Keratinocyte (primary cell): ENCODE measurements at regions not wholly inside any gene's neighbourhood (a gene's known extent, or its start where the extent isn't known, plus 50 kb on each side); places are given as distances from the start of the nearest gene placed in this dataset.

Source experiments
- DNase-seq: peaks from one replicate; pipeline ENCODE4 v3.0.0-alpha.2; 2011; ENCODE audit warnings: low read depth, missing footprints, low spot score
- FAIRE-seq: peaks from 2 replicates; lab custom pipeline; 2011; peaks lifted over from hg19 to GRCh38; lab: Jason Lieb, UNC
- H2AFZ ChIP-seq: 2 replicates; pipeline ENCODE4 v1.6.0; 2012; ENCODE audit warnings: low read length, control low read depth, inconsistent platforms; ENCODE audit not compliant: control insufficient read depth
- H3K27ac ChIP-seq: 2 replicates; pipeline ENCODE4 v1.5.1; 2011; ENCODE audit warnings: low read length; ENCODE audit not compliant: control insufficient read depth, insufficient read depth
- H3K27me3 ChIP-seq: 3 replicates; pipeline ENCODE4 v1.6.0; 2011; ENCODE audit warnings: low read length; ENCODE audit not compliant: control insufficient read depth, insufficient read depth; ENCODE audit errors: extremely low read depth
- H3K36me3 ChIP-seq, 2 experiments: 2 replicates in 1 of 2; 3 replicates in 1 of 2; pipeline ENCODE4 v1.5.1; 2011; ENCODE audit warnings: low read length in 2 of 2, mild to moderate bottlenecking in 1 of 2; ENCODE audit not compliant: control insufficient read depth in 2 of 2, insufficient read depth in 2 of 2; ENCODE audit errors: extremely low read depth in 1 of 2
- H3K4me1 ChIP-seq: 3 replicates; pipeline ENCODE4 v1.5.1; 2011; ENCODE audit warnings: low read length; ENCODE audit not compliant: control insufficient read depth, insufficient read depth; ENCODE audit errors: extremely low read depth
- H3K4me2 ChIP-seq: 3 replicates; pipeline ENCODE4 v1.6.0; 2011; ENCODE audit warnings: low read depth, low read length; ENCODE audit not compliant: control insufficient read depth, insufficient read depth; ENCODE audit errors: extremely low read depth
- H3K4me3 ChIP-seq, 3 experiments: fragments of 200-600 bp in 1 of 3; sonication (generic) in 1 of 3; 2 replicates in 2 of 3; 3 replicates in 1 of 3; pipeline ENCODE4 v1.5.1; 2011 to 2016; ENCODE audit warnings: low read length in 3 of 3, mild to moderate bottlenecking in 3 of 3, control low read depth in 2 of 3, inconsistent platforms in 1 of 3, low read depth in 1 of 3, mixed read lengths in 1 of 3, mixed run types in 1 of 3, moderate library complexity in 1 of 3; ENCODE audit not compliant: control insufficient read depth in 2 of 3, insufficient read depth in 2 of 3; ENCODE audit errors: extremely low read depth in 1 of 3
- H3K79me2 ChIP-seq: 2 replicates; pipeline ENCODE4 v1.6.0; 2012; ENCODE audit warnings: low read length; ENCODE audit not compliant: control insufficient read depth, insufficient read depth
- H3K9ac ChIP-seq: 3 replicates; pipeline ENCODE4 v1.6.0; 2011; ENCODE audit warnings: low read length; ENCODE audit not compliant: control insufficient read depth, insufficient read depth; ENCODE audit errors: extremely low read depth
- H3K9me1 ChIP-seq: 3 replicates; pipeline ENCODE4 v1.6.0; 2011; ENCODE audit warnings: low read length; ENCODE audit not compliant: control insufficient read depth, insufficient read depth; ENCODE audit errors: extremely low read depth
- H3K9me3 ChIP-seq: 2 replicates; pipeline ENCODE4 v1.5.1; 2012; ENCODE audit warnings: low read depth, low read length; ENCODE audit not compliant: control insufficient read depth
- H4K20me1 ChIP-seq: 3 replicates; pipeline ENCODE4 v1.6.0; 2011; ENCODE audit warnings: low read length; ENCODE audit not compliant: control insufficient read depth, insufficient read depth; ENCODE audit errors: extremely low read depth
- CTCF ChIP-seq, 3 experiments: IDR thresholded peaks in 1 of 3; conservative IDR thresholded peaks in 1 of 3; optimal IDR thresholded peaks in 1 of 3; 2 replicates in 2 of 3; 3 replicates in 1 of 3; pipeline versions ENCODE3 to v1.5.1; 2011; ENCODE audit warnings: low read length in 3 of 3, mild to moderate bottlenecking in 3 of 3, moderate library complexity in 2 of 3, control low read depth in 1 of 3, inconsistent platforms in 1 of 3; ENCODE audit not compliant: insufficient read depth in 2 of 3; ENCODE audit errors: extremely low read depth in 1 of 3
- EZH2 ChIP-seq: IDR thresholded peaks from one replicate; pipeline ENCODE4 v1.6.1; 2012; ENCODE audit warnings: inconsistent platforms, mild to moderate bottlenecking, low read length, moderate library complexity
- dilution Hi-C: fragments of 300-500 bp; cut with MboI; formaldehyde crosslinking; loops from one replicate; pipeline ENCODE4 v1.7.0; 2020; ENCODE audit warnings: low sequenced_read_pairs; ENCODE audit not compliant: extremely low pct_ligation_motif_present

- dilution Hi-C loops, result no loop called here
- no peak overlapping the region for H3K27ac ChIP-seq
- FAIRE-seq, result no peak
Measured at GRCh38 chr6:11396860-11397259, 140.7 kb upstream of the TMEM170B start.

GRCh38 chr6:11393713-11394627 is 143.6 kb upstream of the TMEM170B start:
- Histone ChIP-seq H3K9me1 (no peaks in the 10 kb centered on the region), H3K36me3 (no peaks in the 10 kb centered on the region), H4K20me1 (no peaks in the 10 kb centered on the region), H3K9ac (no peak overlapping the region), H3K4me2 (no peak overlapping the region), H3K4me1 (peaks cover 20% of the 10 kb centered on the region), H3K79me2 (no peaks in the 10 kb centered on the region), H3K9me3 (no peaks in the 10 kb centered on the region), H3K27me3 (no peaks in the 10 kb centered on the region), H2AFZ (no peak overlapping the region), H3K27ac (no peak overlapping the region), H3K4me3 (no peak overlapping the region)
- dilution Hi-C loops, result no loop called here
- no peak for DNase-seq
- no peak for FAIRE-seq
- no peak for TF ChIP-seq CTCF (optimal IDR thresholded peaks at IDR 0.05 in 1 of 3, IDR thresholded peaks at IDR 0.05 in 1 of 3, conservative IDR thresholded peaks at IDR 0.05 in 1 of 3; ENCODE audit: extremely low read depth in 1 of 3, insufficient read depth in 2 of 3, low read length in 3 of 3)

More at GRCh38 chr6:11396860-11397259, 140.7 kb upstream of the TMEM170B start:
- H3K27me3 ChIP-seq, result no peaks in the 10 kb centered on the region
- H3K9me3 ChIP-seq, result no peaks in the 10 kb centered on the region
- no peaks in the 10 kb centered on the region for H3K79me2 ChIP-seq
- no peak for DNase-seq
- H3K4me1 ChIP-seq, result peaks cover 11% of the 10 kb centered on the region
- no peaks in the 10 kb centered on the region for H3K9me1 ChIP-seq
- no peak for TF ChIP-seq CTCF (optimal IDR thresholded peaks at IDR 0.05 in 1 of 3, IDR thresholded peaks at IDR 0.05 in 1 of 3, conservative IDR thresholded peaks at IDR 0.05 in 1 of 3; ENCODE audit: extremely low read depth in 1 of 3, insufficient read depth in 2 of 3, low read length in 3 of 3)
- no peak for TF ChIP-seq EZH2
- H3K4me2 ChIP-seq, result no peak overlapping the region
- H4K20me1 ChIP-seq, result no peaks in the 10 kb centered on the region
- no peaks in the 10 kb centered on the region for H3K36me3 ChIP-seq
- no peak overlapping the region for H3K4me3 ChIP-seq
- H3K9ac ChIP-seq, result no peak overlapping the region
- no peak overlapping the region for H2AFZ ChIP-seq
